ENCODE measurements at regions not wholly inside any gene's neighbourhood (a gene's known extent, or its start where the extent isn't known, plus 50 kb on each side); places are given as distances from the start of the nearest gene placed in this dataset.

- TF ChIP-seq CTCF (IDR thresholded peaks at IDR 0.05): no peak
- TF ChIP-seq EZH2 (IDR thresholded peaks at IDR 0.05; ENCODE audit: borderline replicate concordance, insufficient read depth, low read depth, low read length, poor library complexity, severe bottlenecking): no peak
Measured at GRCh38 chr2:136059036-136059472, 58.9 kb downstream of the CXCR4 start.
